Keratinocyte (primary cell): ENCODE measurements at regions not wholly inside any gene's neighbourhood (a gene's known extent, or its start where the extent isn't known, plus 50 kb on each side); places are given as distances from the start of the nearest gene placed in this dataset.
A peak's percentile ranks its signal among the peaks of the same experiment; 100 is the strongest.

Experiments
- DNase-seq: peaks from one replicate; pipeline ENCODE4 v3.0.0-alpha.2; 2011; ENCODE audit warnings: low read depth, missing footprints, low spot score
- FAIRE-seq: peaks from 2 replicates; lab custom pipeline; 2011; peaks lifted over from hg19 to GRCh38; lab: Jason Lieb, UNC
- H2AFZ ChIP-seq: 2 replicates; pipeline ENCODE4 v1.6.0; 2012; ENCODE audit warnings: low read length, control low read depth, inconsistent platforms; ENCODE audit not compliant: control insufficient read depth
- H3K27ac ChIP-seq: 2 replicates; pipeline ENCODE4 v1.5.1; 2011; ENCODE audit warnings: low read length; ENCODE audit not compliant: control insufficient read depth, insufficient read depth
- H3K27me3 ChIP-seq: 3 replicates; pipeline ENCODE4 v1.6.0; 2011; ENCODE audit warnings: low read length; ENCODE audit not compliant: control insufficient read depth, insufficient read depth; ENCODE audit errors: extremely low read depth
- H3K36me3 ChIP-seq, 2 experiments: 2 replicates in 1 of 2; 3 replicates in 1 of 2; pipeline ENCODE4 v1.5.1; 2011; ENCODE audit warnings: low read length in 2 of 2, mild to moderate bottlenecking in 1 of 2; ENCODE audit not compliant: control insufficient read depth in 2 of 2, insufficient read depth in 2 of 2; ENCODE audit errors: extremely low read depth in 1 of 2
- H3K4me1 ChIP-seq: 3 replicates; pipeline ENCODE4 v1.5.1; 2011; ENCODE audit warnings: low read length; ENCODE audit not compliant: control insufficient read depth, insufficient read depth; ENCODE audit errors: extremely low read depth
- H3K4me2 ChIP-seq: 3 replicates; pipeline ENCODE4 v1.6.0; 2011; ENCODE audit warnings: low read depth, low read length; ENCODE audit not compliant: control insufficient read depth, insufficient read depth; ENCODE audit errors: extremely low read depth
- H3K4me3 ChIP-seq, 3 experiments: fragments of 200-600 bp in 1 of 3; sonication (generic) in 1 of 3; 2 replicates in 2 of 3; 3 replicates in 1 of 3; pipeline ENCODE4 v1.5.1; 2011 to 2016; ENCODE audit warnings: low read length in 3 of 3, mild to moderate bottlenecking in 3 of 3, control low read depth in 2 of 3, inconsistent platforms in 1 of 3, low read depth in 1 of 3, mixed read lengths in 1 of 3, mixed run types in 1 of 3, moderate library complexity in 1 of 3; ENCODE audit not compliant: control insufficient read depth in 2 of 3, insufficient read depth in 2 of 3; ENCODE audit errors: extremely low read depth in 1 of 3
- H3K79me2 ChIP-seq: 2 replicates; pipeline ENCODE4 v1.6.0; 2012; ENCODE audit warnings: low read length; ENCODE audit not compliant: control insufficient read depth, insufficient read depth
- H3K9ac ChIP-seq: 3 replicates; pipeline ENCODE4 v1.6.0; 2011; ENCODE audit warnings: low read length; ENCODE audit not compliant: control insufficient read depth, insufficient read depth; ENCODE audit errors: extremely low read depth
- H3K9me1 ChIP-seq: 3 replicates; pipeline ENCODE4 v1.6.0; 2011; ENCODE audit warnings: low read length; ENCODE audit not compliant: control insufficient read depth, insufficient read depth; ENCODE audit errors: extremely low read depth
- H3K9me3 ChIP-seq: 2 replicates; pipeline ENCODE4 v1.5.1; 2012; ENCODE audit warnings: low read depth, low read length; ENCODE audit not compliant: control insufficient read depth
- H4K20me1 ChIP-seq: 3 replicates; pipeline ENCODE4 v1.6.0; 2011; ENCODE audit warnings: low read length; ENCODE audit not compliant: control insufficient read depth, insufficient read depth; ENCODE audit errors: extremely low read depth
- CTCF ChIP-seq, 3 experiments: IDR thresholded peaks in 1 of 3; conservative IDR thresholded peaks in 1 of 3; optimal IDR thresholded peaks in 1 of 3; 2 replicates in 2 of 3; 3 replicates in 1 of 3; pipeline versions ENCODE3 to v1.5.1; 2011; ENCODE audit warnings: low read length in 3 of 3, mild to moderate bottlenecking in 3 of 3, moderate library complexity in 2 of 3, control low read depth in 1 of 3, inconsistent platforms in 1 of 3; ENCODE audit not compliant: insufficient read depth in 2 of 3; ENCODE audit errors: extremely low read depth in 1 of 3
- EZH2 ChIP-seq: IDR thresholded peaks from one replicate; pipeline ENCODE4 v1.6.1; 2012; ENCODE audit warnings: inconsistent platforms, mild to moderate bottlenecking, low read length, moderate library complexity
- dilution Hi-C: fragments of 300-500 bp; cut with MboI; formaldehyde crosslinking; loops from one replicate; pipeline ENCODE4 v1.7.0; 2020; ENCODE audit warnings: low sequenced_read_pairs; ENCODE audit not compliant: extremely low pct_ligation_motif_present

GRCh38 chr3:182006431-182006830 is 294.7 kb downstream of the SOX2 start:
- Histone ChIP-seq H3K4me2 (no peak overlapping the region), H3K27ac (no peak overlapping the region), H2AFZ (no peak overlapping the region), H3K4me3 (no peak overlapping the region), H3K36me3 (no peaks in the 10 kb centered on the region), H4K20me1 (no peaks in the 10 kb centered on the region), H3K9me3 (no peaks in the 10 kb centered on the region), H3K4me1 (no peaks in the 10 kb centered on the region), H3K27me3 (no peaks in the 10 kb centered on the region), H3K9ac (no peak overlapping the region), H3K79me2 (no peaks in the 10 kb centered on the region), H3K9me1 (no peaks in the 10 kb centered on the region)
- FAIRE-seq (no peak), DNase-seq (no peak)
- TF ChIP-seq CTCF (optimal IDR thresholded peaks at IDR 0.05 in 1 of 3, IDR thresholded peaks at IDR 0.05 in 1 of 3, conservative IDR thresholded peaks at IDR 0.05 in 1 of 3; ENCODE audit: extremely low read depth in 1 of 3, insufficient read depth in 2 of 3, low read length in 3 of 3) (no peak), EZH2 (no peak)
- dilution Hi-C loops = no loop called here

DNA sequence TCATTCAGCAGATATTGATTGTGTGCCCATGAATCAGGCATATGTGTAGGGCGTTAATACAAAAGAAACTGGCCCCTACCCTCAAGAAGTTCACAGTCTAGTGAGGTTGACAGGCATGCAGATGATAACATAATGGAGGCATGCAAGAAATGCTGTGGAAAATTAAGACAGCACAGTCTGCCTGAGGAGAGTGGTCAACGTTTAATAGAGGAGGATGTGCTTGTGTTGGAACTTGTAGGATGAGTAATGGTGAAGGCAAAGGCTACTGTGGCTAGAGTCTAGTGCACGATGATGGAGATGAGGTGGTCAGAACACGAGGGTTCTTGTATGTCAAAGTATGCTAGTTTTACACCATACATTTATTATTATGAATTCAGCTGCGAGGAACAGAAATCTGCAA is 295.7 kb downstream of the SOX2 start:
- Histone ChIP-seq H3K27ac (no peak overlapping the region), H2AFZ (no peak overlapping the region), H3K4me2 (no peak overlapping the region), H3K9ac (no peak overlapping the region), H3K4me1 (no peaks in the 10 kb centered on the region), H3K9me3 (no peaks in the 10 kb centered on the region), H3K79me2 (no peaks in the 10 kb centered on the region), H4K20me1 (no peaks in the 10 kb centered on the region), H3K27me3 (no peaks in the 10 kb centered on the region), H3K9me1 (no peaks in the 10 kb centered on the region), H3K4me3 (no peak overlapping the region), H3K36me3 (no peaks in the 10 kb centered on the region)
- TF ChIP-seq EZH2 (no peak), CTCF (optimal IDR thresholded peaks at IDR 0.05 in 1 of 3, IDR thresholded peaks at IDR 0.05 in 1 of 3, conservative IDR thresholded peaks at IDR 0.05 in 1 of 3; ENCODE audit: extremely low read depth in 1 of 3, insufficient read depth in 2 of 3, low read length in 3 of 3) (no peak)
- DNase-seq (no peak), FAIRE-seq (peak; percentile 9)
- dilution Hi-C loops = no loop called here
